ENCODE measurements at regions not wholly inside any gene's neighbourhood (a gene's known extent, or its start where the extent isn't known, plus 50 kb on each side); places are given as distances from the start of the nearest gene placed in this dataset.

DNA sequence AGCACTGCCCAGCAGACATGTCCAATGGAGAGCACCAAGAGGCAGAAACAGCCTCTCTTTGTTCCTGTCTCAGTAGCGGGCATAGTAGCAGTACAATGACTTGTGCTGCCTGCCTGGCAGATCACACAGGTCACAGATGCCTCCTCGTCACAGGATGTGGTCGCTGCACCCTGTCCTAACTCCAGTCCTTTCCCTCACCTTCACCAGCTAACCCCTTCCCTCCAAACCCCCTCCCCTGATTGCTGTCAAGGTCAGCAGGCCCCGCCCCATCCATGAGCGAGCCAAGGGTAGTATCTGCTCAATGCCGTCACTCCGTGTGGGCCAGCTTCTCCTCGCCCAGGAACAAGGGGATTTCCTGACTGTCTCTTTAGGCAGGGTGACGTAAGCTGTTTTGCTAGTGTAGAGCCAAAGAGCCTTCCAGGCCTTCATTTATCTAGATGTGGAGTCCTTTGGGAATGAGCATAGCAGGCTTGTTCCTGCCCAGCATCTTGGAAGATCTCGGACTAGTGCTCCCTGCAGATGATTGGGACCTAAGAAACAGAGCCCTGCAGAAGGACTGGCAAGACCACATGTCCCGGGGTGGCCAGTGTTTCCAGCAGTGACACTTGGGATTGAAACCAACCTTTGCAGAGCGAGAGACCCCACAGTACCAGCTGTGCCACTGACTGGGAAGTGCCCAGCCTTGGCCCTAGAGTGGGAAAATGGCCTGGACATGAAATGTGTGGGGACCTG lies 75.9 kb upstream of the TNRC6C start:
- Histone ChIP-seq H3K27ac (ENCODE audit: low read depth, low read length) (no peak overlapping the region), H3F3A (ENCODE audit: insufficient read depth) (no peaks in the 10 kb centered on the region), H2AFZ (ENCODE audit: low read depth, low read length, severe bottlenecking) (no peak overlapping the region), H3K36me3 (ENCODE audit: low read length) (no peaks in the 10 kb centered on the region), H3K27me3 (ENCODE audit: low read length) (no peaks in the 10 kb centered on the region), H4K20me1 (ENCODE audit: low read depth, low read length) (no peaks in the 10 kb centered on the region), H3K4me2 (ENCODE audit: low read depth, low read length, poor library complexity, severe bottlenecking) (peak overlapping the region; percentile 42), H3K9me3 (ENCODE audit: insufficient read depth, low read length) (no peaks in the 10 kb centered on the region), H3K9me2 (replicated peaks; ENCODE audit: insufficient read depth, low read length) (no peaks in the 10 kb centered on the region), H3K79me2 (ENCODE audit: insufficient read depth, low read length) (no peaks in the 10 kb centered on the region), H3K9ac (ENCODE audit: low read length) (no peak overlapping the region), H3K4me3 (ENCODE audit: insufficient read depth, low read length, poor library complexity, severe bottlenecking) (no peak overlapping the region)
- TF ChIP-seq EZH2phosphoT487 (conservative IDR thresholded peaks at IDR 0.05; ENCODE audit: low read length) = no peak
- TF ChIP-seq, protein P1, sequence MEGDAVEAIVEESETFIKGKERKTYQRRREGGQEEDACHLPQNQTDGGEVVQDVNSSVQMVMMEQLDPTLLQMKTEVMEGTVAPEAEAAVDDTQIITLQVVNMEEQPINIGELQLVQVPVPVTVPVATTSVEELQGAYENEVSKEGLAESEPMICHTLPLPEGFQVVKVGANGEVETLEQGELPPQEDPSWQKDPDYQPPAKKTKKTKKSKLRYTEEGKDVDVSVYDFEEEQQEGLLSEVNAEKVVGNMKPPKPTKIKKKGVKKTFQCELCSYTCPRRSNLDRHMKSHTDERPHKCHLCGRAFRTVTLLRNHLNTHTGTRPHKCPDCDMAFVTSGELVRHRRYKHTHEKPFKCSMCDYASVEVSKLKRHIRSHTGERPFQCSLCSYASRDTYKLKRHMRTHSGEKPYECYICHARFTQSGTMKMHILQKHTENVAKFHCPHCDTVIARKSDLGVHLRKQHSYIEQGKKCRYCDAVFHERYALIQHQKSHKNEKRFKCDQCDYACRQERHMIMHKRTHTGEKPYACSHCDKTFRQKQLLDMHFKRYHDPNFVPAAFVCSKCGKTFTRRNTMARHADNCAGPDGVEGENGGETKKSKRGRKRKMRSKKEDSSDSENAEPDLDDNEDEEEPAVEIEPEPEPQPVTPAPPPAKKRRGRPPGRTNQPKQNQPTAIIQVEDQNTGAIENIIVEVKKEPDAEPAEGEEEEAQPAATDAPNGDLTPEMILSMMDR (IDR thresholded peaks at IDR 0.05; ENCODE audit: insufficient read depth, low read length, poor library complexity, severe bottlenecking) = no peak

DNA sequence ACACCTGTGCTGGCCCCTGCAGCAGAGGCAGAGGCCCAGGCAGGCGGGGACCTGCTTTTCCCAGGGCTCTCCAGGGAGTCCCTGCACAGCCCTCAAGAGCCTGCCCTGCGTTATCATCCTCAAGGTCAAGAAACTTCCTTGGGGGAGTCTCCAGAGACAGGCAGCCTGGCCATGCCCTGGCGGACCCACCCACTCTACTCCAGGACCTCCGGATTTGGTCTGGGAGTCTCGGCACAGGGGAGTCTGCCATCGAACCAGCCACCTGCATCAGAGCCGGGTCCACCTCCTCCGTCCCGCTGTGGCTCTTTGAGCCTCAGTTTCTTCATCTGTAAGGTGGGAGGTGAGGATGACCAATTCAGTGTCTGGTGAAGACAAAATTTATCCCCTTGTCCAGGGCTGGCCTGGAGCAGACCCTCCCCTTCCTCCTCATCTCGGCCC lies 75.3 kb upstream of the TNRC6C start:
- no peaks in the 10 kb centered on the region for H3K9me2 ChIP-seq (replicated peaks; ENCODE audit: insufficient read depth, low read length)
- no peak overlapping the region for H3K27ac ChIP-seq (ENCODE audit: low read depth, low read length)
- no peaks in the 10 kb centered on the region for H3K27me3 ChIP-seq (ENCODE audit: low read length)
- H3K36me3 ChIP-seq (ENCODE audit: low read length) = no peaks in the 10 kb centered on the region
- no peaks in the 10 kb centered on the region for H3F3A ChIP-seq (ENCODE audit: insufficient read depth)
- H4K20me1 ChIP-seq (ENCODE audit: low read depth, low read length) = no peaks in the 10 kb centered on the region
- H3K4me3 ChIP-seq (ENCODE audit: insufficient read depth, low read length, poor library complexity, severe bottlenecking) = no peak overlapping the region
- no peaks in the 10 kb centered on the region for H3K9me3 ChIP-seq (ENCODE audit: insufficient read depth, low read length)
- H2AFZ ChIP-seq (ENCODE audit: low read depth, low read length, severe bottlenecking) = no peak overlapping the region
- no peaks in the 10 kb centered on the region for H3K79me2 ChIP-seq (ENCODE audit: insufficient read depth, low read length)
- H3K9ac ChIP-seq (ENCODE audit: low read length) = no peak overlapping the region
- TF ChIP-seq EZH2phosphoT487 (conservative IDR thresholded peaks at IDR 0.05; ENCODE audit: low read length) = no peak
- TF ChIP-seq, protein P1 (IDR thresholded peaks at IDR 0.05; ENCODE audit: insufficient read depth, low read length, poor library complexity, severe bottlenecking) = no peak
- H3K4me2 ChIP-seq (ENCODE audit: low read depth, low read length, poor library complexity, severe bottlenecking) = no peak overlapping the region

DNA sequence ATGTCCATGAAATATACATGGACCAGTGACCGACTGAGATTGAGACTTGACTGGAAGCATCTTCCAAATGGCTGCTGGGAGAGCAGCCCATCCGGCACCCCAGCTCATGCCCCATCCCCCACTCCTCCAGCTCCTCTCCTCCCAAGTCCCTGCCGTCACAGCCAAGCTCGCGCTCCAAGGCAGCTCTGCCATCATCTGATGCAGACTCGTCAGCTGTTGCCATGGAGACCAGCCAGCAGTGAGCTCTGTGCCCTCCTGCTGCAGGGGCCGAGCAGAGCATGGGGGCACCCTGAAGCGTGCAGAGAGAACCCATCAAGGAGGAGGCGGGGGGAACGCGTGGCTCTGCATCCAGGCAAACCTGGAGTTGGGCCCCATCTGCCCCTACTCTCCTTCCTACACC lies 74.5 kb upstream of the TNRC6C start:
- TF ChIP-seq, protein P1 (IDR thresholded peaks at IDR 0.05; ENCODE audit: insufficient read depth, low read length, poor library complexity, severe bottlenecking) = no peak
- TF ChIP-seq EZH2phosphoT487 (conservative IDR thresholded peaks at IDR 0.05; ENCODE audit: low read length) = no peak
- no peaks in the 10 kb centered on the region for H3K9me3 ChIP-seq (ENCODE audit: insufficient read depth, low read length)
- H2AFZ ChIP-seq (ENCODE audit: low read depth, low read length, severe bottlenecking) = no peak overlapping the region
- no peak overlapping the region for H3K9ac ChIP-seq (ENCODE audit: low read length)
- H3K27me3 ChIP-seq (ENCODE audit: low read length) = no peaks in the 10 kb centered on the region
- H3F3A ChIP-seq (ENCODE audit: insufficient read depth) = no peaks in the 10 kb centered on the region
- no peaks in the 10 kb centered on the region for H4K20me1 ChIP-seq (ENCODE audit: low read depth, low read length)
- H3K9me2 ChIP-seq (replicated peaks; ENCODE audit: insufficient read depth, low read length) = no peaks in the 10 kb centered on the region
- no peak overlapping the region for H3K4me2 ChIP-seq (ENCODE audit: low read depth, low read length, poor library complexity, severe bottlenecking)
- H3K79me2 ChIP-seq (ENCODE audit: insufficient read depth, low read length) = no peaks in the 10 kb centered on the region
- no peak overlapping the region for H3K4me3 ChIP-seq (ENCODE audit: insufficient read depth, low read length, poor library complexity, severe bottlenecking)
- no peaks in the 10 kb centered on the region for H3K36me3 ChIP-seq (ENCODE audit: low read length)
- no peak overlapping the region for H3K27ac ChIP-seq (ENCODE audit: low read depth, low read length)
